ENCODE measurements at regions not wholly inside any gene's neighbourhood (a gene's known extent, or its start where the extent isn't known, plus 50 kb on each side); places are given as distances from the start of the nearest gene placed in this dataset.
"Not testable (repeated sequence)": the region's sequence is repeated elsewhere in the genome, so short reads cannot be mapped to it uniquely, and the experiment has no call there.

DNA sequence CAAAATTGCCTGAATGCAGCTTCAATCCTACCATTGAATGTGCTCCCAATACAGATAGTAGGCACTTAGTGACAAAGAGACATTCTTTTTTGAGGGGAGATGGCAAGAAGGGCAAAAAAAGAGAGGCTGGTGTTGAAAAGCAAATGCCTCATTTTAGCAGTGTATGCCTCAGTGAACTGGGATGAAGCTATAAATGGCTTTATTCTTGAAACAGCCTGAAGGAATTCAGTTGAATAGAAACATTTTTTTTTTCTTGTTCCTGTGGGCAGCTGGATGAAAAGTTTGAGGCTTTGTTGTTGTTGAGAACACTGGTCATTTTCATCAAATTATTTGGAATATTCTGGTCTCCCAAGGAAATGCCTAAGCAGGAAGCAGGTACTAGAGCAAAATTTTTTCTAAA is 228.9 kb downstream of the RNF144A start:
- no peak for DNase-seq

DNA sequence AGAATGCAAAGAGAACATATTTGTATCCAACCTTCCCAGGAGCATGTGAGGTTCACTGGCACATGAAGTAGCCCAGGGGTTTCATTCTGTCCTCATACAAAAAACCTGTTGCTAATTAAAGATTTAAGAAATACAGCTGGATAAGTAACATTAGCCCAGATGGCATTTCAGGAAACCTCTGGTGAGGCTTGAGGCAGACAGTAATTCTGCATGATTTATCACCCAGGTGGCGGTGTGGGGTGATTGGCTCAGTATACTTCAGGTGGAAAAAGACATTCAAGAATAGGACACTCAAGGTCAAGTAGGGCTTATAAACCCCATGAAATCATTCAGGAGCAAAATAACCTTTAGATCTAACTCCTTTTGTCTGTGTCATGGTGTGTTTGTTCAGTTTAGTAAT is 237.4 kb downstream of the RNF144A start:
- DNase-seq: no peak

DNA sequence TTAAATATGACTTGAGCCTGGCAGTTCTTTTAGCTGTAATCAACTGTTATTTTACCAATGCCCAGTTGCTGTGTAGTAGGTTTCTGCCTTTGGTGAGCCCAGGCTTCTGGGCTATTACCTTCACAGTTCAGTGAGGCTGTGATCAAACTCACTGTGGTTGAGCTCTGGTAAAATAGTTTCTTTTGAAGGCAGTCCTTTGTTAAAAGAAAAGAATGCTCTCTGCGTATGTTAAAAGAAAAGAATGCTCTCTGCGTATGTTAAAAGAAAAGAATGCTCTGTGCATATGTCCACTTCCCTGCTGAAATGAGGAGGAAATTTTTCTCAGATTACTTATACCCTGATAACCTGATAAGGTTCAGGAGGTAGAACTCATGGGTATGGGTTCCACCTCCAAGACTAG is 244.3 kb downstream of the RNF144A start:
- DNase-seq: no peak

DNA sequence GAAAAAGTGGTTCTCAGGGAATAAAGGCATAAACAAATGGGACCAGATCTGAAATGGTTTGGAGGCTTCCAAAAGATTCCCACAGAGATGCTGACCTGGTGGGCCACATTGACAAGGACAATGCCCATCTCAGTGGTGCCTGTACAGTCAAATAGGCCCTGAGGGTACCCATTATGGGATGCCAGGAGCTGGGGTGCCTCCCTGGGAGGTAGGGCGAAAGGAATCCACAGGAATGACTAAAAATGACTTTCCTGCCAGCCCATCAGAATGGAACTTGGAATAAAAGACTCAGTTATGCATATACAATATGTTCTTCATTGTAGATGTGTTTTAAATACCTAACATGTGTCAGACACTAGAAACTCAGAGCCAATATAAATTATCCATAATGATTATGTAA is 248.5 kb downstream of the RNF144A start:
- no peak for DNase-seq

DNA sequence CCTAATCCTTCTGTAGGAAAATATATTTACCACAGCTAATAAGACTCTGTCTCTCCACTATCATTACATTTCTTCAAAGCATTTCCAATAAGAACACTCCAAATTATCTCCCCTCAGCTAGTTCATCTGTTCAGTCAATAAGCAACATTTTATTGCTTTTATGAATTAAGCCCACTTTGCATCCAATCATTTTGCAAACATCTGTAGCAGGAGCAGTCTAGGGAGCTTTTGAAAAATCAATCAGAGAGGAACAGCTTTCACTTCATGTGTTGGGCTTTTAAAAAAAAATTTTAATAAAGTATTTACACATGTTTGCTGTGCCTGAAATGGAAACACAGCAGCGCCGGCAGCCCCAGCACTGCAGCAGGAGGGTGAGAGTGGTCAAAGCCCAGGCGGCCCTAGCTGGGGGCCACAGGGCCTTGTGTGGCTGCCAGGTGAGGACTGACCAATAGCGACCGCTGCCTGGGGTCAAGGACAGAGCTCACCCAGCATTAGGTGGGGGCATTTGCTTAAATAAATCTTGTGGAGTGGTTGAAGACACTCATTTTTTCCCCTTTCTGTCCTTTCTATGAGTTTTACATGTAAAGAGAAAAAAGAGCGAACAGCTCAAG is 250.7 kb downstream of the RNF144A start:
- no peak for DNase-seq

DNA sequence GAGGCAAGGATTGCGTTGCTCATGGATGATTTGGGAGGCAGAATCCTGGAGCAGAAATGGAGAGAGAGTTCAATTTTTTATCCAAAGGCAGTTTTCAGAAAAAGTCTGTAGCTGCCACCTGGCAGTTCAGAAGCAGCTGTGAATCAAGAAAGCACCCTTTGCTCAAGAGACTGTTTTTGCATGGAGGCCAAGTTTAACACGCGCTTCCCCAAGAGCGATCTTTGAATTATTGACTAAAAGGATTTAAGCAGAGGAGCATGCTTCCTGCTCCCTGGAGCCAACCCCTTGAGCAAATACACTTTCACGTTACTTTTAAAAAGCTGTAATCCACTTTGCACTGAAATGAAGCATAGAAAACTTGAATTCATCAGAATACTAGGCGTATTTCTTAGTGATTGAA is 252.4 kb downstream of the RNF144A start:
- DNase-seq: no peak

DNA sequence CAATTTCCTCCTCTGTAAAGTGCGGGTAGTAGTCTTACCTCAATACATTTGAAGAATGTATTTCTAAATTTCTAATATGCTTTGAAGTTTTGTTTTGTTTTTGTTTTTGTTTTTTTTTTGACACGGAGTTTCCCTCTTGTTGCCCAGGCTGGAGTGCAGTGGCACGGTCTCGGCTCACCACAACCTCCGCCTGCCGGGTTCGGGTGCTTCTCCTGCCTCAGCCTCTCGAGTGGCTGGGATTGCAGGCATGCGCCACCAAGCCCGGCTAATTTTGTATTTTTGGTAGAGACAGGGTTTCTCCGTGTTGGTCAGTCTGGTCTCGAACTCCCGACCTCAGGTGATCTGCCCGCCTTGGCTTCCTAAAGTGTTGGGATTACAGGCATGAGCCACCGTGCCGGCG is 261.8 kb downstream of the RNF144A start:
- DNase-seq: not testable (repeated sequence)

DNA sequence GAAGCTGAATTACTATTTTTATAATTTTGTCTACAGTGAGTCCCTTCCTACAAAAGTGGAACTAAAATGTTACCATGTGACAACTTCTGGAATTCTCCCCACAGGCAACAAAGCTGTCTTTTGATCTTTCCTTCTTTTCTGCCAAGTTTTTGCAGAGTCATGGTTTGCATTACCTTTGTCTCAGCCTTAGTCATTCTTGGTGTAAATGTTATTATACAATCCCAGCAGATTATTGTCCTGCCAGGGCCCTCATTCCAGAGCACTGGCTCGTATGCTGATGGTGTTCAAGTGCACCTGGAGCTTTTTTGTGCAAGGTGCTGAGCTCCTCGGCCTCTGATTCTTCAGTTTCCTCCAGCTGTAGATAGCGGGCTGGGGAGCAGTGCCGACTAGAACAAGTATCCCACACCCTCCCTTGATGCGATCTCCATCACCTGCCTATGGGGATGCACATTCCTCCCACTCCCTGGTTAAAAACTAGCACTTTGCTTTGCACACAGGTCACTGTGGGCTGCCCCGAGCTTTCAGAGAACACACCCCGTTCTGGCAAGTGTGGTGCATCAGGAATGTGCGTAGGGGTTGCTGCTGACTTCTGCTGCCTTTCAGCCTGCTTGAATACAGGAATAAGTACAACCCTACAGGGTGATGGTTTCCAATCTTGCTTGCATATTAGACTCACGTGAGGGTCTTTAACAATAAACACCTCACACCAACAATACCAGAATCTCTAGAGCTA is 263.6 kb downstream of the RNF144A start:
- DNase-seq: peak; percentile 16

DNA sequence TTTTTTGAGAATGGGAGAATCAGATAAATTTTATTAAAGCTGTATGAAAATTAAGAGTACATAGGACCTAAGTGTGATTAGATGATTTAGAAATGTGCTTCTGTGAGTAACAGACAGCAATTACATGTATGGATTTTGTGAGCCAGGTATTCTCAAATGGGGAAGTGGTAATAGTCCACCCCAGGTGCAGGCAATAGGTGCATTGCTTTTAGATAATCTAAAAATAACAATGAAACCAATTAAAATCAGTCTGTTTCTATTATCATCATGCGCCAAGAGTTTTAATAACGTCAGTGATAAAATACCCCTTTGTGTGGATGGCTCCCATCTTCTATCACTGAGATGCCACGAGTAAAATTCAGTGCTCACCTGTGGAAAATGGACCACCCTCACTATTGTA is 265.3 kb downstream of the RNF144A start:
- DNase-seq: no peak

DNA sequence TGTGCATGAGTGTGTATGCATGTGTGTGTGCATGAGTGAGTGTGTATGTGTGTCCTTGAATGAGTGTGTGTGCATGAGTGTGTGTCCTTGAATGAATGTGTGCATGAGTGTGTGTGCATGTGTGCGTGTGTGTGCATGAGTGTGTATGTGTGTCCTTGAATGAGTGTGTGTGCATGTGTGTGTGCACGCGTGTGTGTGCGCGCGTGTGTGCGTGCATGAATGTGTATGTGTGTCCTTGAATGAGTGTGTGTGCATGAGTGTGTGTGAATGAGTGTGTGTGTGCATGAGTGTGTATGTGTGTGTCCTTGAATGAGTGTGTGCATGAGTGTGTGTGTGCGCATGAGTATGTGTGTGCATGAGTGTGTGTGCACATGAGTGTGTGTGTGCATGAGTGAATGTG is 271.9 kb downstream of the RNF144A start:
- no peak for DNase-seq

DNA sequence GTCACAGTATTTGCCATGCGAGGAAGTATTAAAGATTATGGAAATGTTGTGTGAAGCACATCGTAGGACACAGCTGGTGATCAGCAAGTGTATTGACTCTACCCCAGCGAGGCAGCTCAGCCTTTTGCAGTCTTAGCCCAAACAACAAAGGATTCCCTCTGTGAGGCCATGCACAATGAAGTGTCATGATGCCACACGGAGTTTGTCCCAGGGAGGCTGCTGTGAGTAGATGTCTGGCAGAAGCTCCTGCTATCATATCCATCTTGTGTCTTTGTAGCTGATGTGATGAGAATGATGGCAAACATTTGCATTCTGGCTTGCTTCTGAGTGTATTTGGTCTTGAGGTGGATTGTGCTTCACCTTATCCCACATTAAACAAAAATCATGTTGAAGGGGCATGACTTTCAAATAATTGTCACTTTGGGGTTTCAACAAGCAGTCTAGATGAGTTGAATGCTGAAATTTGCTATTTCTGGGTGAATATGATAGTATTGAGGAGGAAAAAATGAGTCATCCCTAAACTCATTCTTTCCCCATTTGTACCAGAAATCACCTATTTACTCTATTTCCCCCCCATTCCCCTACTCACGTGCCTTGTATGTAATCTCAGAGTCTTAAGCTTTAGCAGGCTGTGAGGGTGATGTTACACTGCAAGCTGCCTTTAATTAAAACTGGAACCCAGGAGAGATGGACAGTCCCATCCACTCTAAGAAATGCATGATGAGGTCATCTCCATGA is 273.5 kb downstream of the RNF144A start:
- no peak for DNase-seq

DNA sequence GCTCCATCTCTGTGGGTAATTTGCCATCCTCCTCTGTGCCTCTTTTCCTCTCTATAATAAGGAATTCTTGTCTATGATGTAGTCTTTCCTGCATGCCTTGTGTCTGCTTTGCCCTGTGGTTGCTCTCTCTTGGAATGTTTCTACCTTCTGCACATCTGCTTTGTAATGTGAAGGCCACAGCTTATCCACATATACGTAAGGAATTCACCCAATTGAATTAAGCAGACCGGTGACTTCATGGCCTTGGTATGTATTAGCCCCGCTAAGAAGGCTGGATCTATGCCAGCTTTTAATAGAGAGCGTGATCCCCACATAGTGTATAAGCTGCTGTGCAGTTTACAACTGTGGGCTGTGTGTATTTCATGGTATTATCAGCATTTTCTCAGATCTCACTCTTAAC is 274.7 kb downstream of the RNF144A start:
- DNase-seq: peak; percentile 28

DNA sequence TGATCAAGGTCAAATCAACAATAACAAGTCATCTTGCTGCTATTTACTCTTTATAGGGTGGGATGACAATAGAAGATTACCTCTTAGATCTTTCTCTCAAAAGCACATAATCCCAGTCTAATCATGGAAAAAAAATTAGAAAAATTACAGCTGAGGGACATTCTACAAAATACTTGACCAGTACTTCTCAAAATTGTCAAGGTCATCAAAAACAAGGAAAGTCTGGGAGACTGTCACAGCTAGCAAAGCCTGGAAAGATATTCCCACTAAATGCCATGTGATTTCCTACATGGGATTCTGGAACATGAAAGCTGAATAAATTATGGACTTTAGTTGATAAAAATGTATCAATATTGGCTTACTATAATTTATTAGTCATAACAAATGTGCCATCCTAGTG is 276.2 kb downstream of the RNF144A start:
- DNase-seq: no peak

DNA sequence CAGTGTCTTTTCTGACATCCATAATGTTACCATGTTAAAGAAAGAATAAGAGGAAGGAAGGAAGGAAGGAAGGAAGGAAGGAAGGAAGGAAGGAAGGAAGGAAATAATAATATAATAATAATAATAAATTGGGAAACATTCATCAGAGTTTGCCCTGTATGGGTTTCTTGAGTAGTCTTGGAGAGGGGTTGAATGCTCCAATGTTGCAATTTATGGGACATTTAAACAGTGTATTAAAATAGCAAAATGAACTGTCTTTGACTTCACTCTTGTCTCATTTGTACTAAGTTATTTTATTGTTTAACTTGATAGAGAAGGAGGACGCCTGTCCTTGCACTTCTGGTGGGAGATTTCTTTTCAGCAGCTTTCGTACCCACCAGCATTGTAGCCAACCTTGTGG is 277.7 kb downstream of the RNF144A start:
- no peak for DNase-seq

DNA sequence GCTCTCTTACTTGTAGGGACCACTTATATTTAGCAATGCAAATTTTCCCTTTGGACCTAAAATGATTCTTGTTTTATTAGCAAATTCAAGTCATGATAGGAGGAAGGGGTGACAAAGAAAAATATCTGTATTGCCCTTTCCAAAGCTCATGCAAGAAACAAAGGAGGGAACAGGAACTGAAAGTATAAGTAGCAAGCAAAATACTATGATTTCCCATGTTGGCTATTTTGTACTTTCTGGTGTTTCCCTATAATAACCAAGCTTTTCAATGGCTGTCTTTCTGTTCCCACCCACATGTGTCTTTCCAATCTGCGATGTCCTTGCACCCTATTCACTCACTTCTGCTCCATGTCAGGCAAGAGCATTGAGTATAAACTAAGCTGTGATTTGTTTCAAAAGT is 279.7 kb downstream of the RNF144A start:
- no peak for DNase-seq

DNA sequence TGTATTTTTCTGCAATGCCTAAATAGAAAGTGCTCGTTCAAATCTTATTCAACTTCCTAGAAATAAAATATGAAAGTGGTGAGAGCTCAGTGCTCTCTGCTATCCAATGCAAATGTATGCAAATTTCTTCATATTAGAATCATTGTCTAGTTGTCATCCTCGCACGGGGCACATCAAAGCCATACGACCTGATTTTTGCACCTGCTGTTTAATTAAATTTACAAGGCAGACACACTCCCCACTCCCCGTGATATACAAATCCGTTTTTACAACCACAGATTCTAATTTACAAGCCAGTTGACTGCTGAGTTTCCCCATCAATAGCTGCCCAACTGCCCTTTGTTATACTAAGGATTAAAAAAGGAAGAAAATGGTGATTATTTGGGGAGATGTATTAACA is 284.6 kb downstream of the RNF144A start:
- DNase-seq: no peak

DNA sequence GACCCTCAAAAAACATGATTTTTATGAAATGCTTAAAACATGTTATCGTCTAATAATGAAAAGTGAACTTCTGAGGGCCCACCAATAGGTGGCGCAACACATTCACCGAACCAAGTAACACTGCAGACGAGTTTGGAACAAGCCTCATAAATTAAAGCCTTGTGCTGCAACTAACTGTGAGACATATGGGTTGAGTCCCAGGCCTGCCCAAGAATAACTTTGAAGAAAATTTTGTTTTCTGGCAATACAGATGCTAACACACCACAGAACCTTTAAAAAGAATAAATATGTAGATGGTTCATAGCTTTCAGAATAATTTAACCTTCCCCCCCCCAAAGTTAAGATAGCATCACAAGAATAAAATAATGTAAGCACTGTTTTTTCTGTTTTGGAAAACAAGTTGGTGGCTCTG is 285.9 kb downstream of the RNF144A start:
- DNase-seq: peak; percentile 59

DNA sequence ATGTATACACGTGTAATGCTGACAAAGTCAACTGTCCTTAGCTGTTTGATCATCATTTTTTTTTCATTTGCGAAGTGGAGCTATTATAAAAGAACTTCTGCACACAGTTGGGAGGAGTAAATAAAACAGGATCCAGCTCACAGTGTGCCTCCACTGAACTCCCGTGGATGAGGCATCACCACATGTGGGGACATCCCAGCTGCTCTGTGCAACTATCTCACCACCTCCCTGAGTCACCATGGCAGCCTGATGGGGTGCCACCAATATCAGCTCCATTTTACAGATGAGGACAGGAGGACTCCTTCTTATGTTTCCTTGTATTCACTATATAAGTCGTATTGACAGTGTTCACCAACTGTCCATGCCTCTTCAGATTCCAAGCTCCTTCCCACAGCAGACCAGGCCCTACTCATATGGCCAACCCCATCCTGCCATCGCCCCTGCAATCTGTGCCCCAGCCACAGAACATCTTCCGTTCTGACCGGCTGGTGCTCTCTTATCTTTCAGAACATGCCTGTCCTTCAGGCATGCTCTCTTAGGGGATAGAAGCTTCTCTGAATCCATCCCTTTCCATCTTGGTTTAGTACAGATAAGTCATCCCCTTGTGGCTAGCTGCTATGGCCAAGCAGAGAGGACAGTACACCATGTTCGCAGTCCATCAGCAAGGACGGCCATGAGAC is 288.1 kb downstream of the RNF144A start:
- no peak for DNase-seq

DNA sequence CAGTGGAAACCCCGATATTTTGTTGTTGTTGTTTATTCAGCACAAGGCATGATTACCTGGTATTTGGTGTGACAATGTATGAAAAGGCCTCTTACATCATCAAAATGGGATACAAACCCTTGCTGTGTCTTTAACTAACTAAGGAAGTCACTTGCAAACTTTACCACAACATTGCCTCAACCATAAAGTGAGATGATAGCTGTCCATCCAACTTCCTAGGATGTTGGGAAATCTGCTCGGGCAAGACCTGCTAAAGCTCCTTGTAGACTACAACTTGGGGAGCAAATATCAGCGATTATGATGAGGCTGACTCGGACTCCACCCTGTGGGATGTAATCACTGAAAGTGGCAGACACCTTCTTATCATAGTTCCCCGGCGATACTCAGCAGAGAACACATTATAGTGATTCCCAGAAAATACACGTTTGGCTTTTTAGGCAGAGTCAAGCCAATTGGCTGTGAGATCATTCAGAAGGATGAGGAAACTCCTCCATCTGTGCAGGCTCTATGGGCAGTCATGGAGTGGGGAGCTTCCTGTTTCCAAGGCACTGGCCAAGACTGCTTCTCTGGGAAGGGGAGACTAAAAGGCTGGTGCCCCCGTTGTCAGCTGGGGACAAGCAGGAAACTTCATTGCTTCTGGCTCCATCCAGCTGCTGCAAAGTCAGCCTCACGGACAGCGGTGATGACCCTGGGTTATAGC is 289.0 kb downstream of the RNF144A start:
- DNase-seq: no peak

DNA sequence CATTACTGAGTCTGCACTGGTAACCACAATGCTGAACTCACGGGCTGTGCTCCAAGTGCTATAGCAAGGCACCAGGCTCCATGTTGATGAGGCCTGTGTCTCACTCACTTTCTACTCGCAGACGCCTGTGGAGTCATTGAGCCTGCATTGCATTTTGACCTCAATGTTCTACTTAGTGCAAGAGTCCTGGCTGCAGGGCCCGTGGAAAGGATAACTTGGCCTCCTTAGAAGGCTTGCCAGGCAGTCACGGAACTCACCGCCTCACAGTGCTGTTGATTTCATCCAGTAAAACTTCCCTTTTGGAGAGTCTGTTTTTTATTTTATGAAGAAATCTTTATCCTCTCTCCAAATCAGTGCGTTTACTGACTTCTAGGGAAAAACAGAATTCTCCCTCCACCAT is 290.4 kb downstream of the RNF144A start:
- DNase-seq: no peak

DNA sequence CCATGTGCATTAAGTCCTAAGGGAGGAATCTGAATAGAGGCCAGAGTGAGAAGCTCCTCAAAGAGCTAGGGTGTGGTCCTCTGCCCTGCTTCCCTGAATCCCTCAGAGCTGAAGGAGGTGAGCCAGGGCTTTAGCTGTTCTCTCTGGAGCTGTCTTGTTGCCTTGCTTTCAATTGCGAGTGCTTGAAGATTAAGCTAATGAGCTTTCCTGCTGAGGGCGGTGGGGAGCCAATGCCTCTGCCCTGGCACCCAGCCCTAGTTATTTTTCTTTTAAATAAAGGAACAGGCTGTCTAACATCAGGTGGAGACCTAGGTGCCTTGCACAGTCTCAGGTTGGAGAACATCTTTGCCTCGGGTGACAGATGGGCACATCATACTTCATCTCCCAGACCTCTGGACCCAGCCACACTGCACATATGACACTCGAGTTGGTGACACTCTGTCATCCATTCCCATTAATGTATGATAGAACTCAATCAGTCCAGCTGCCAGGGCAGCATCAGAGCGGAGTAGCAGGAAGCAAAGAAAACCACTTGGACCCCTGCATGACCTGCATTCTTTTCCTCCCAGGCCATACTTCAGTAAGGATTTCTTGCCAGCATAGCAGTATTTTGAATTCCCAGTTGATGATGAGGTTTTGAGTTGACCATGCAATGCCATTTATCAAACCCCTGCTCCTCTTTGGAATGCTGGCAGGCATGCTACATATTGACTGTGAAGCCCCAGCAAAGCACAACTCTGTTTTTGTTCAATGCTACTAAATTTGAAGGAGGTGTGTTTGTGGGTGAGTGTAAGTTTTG is 292.7 kb downstream of the RNF144A start:
- no peak for DNase-seq

DNA sequence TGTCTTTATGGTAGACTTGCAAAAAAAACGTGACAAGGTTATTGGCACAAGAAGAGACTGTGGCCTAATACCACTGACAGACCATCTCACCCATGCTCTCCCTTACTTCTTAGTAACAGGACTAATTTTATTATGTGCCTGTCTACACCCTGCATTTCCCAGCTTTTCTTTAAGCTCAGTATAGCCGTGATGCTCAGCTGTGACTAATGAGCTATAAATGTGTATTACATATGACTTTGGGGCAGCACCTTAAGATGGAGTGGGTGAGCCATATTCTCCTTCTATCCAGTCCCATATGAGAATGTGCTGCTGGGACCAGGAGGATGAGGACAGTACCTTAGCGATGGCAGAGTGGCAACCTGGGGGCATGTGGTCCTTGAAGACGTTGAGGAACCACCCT is 293.5 kb downstream of the RNF144A start:
- no peak for DNase-seq
